Natural killer cell (primary cell): ENCODE measurements at regions not wholly inside any gene's neighbourhood (a gene's known extent, or its start where the extent isn't known, plus 50 kb on each side); places are given as distances from the start of the nearest gene placed in this dataset.

Source experiments
- ATAC-seq, 3 donors: fragments of 150-1000 bp in 2 of 3; fragments of 200-7000 bp in 1 of 3; cut with Tn5 transposase; 1 replicate in 1 of 3; 2 replicates in 2 of 3; pipeline ENCODE4 v1.10.0; 2021; ENCODE audit warnings: mild to moderate bottlenecking in 2 of 3, moderate library complexity in 2 of 3
- DNase-seq, 2 donors: peaks; one replicate each; pipeline versions ENCODE4 v3.0.0 to v3.0.0-alpha.2; 2013 to 2021; ENCODE audit warnings: mixed read lengths in 1 of 2
- H3K27ac ChIP-seq: one replicate; pipeline ENCODE4 v1.5.1; 2013; ENCODE audit warnings: mild to moderate bottlenecking, low read length
- H3K27me3 ChIP-seq: one replicate; pipeline ENCODE4 v1.6.1; 2013; ENCODE audit warnings: low read length; ENCODE audit not compliant: control insufficient read depth, insufficient read depth
- H3K36me3 ChIP-seq: one replicate; pipeline ENCODE4 v1.6.1; 2013; ENCODE audit warnings: low read length; ENCODE audit not compliant: control insufficient read depth, insufficient read depth
- H3K4me1 ChIP-seq: one replicate; pipeline ENCODE4 v1.6.1; 2013; ENCODE audit warnings: low read length; ENCODE audit not compliant: control insufficient read depth, insufficient read depth
- H3K4me3 ChIP-seq: one replicate; pipeline ENCODE4 v1.5.1; 2013; ENCODE audit warnings: low read length
- H3K9me3 ChIP-seq: one replicate; pipeline ENCODE4 v1.6.1; 2013; ENCODE audit warnings: low read length; ENCODE audit not compliant: control insufficient read depth, insufficient read depth
- H3K27ac Mint-ChIP-seq, 2 donors: one replicate each; pipeline ENCODE4 v1.8.0; 2022; ENCODE audit warnings: mild to moderate bottlenecking in 2 of 2, mixed read lengths in 2 of 2, moderate library complexity in 1 of 2
- H3K27me3 Mint-ChIP-seq, 2 donors: one replicate each; pipeline ENCODE4 v1.8.0; 2022; ENCODE audit warnings: low read depth in 2 of 2, mixed read lengths in 2 of 2
- H3K36me3 Mint-ChIP-seq: one replicate; pipeline ENCODE4 v1.8.0; 2022; ENCODE audit warnings: mixed read lengths
- H3K4me1 Mint-ChIP-seq, 2 donors: one replicate each; pipeline ENCODE4 v1.8.0; 2022; ENCODE audit warnings: mixed read lengths in 2 of 2
- H3K4me3 Mint-ChIP-seq: one replicate; pipeline ENCODE4 v1.8.0; 2022; ENCODE audit warnings: mild to moderate bottlenecking, moderate library complexity, mixed read lengths
- H3K9me3 Mint-ChIP-seq, 2 donors: one replicate each; pipeline ENCODE4 v1.8.0; 2022; ENCODE audit warnings: mixed read lengths in 2 of 2
- WGBS: methylation state at CpG from one replicate; pipeline ENCODE4 v1.1.7; 2013; ENCODE audit warnings: missing lambda C conversion rate; ENCODE audit not compliant: insufficient coverage; 5-methylcytosine and 5-hydroxymethylcytosine counted together
- intact Hi-C: fragments of 100-400 bp; cut with micrococcal nuclease; formaldehyde crosslinking; loops from one replicate; pipeline ENCODE4 v1.14.2; 2022
- TF ChIP-seq, protein P1 (sequence below): fragments of 200-600 bp; IDR thresholded peaks from one replicate; pipeline ENCODE4 v1.8.0; 2022; ENCODE audit warnings: antibody characterized with exemption

DNA sequence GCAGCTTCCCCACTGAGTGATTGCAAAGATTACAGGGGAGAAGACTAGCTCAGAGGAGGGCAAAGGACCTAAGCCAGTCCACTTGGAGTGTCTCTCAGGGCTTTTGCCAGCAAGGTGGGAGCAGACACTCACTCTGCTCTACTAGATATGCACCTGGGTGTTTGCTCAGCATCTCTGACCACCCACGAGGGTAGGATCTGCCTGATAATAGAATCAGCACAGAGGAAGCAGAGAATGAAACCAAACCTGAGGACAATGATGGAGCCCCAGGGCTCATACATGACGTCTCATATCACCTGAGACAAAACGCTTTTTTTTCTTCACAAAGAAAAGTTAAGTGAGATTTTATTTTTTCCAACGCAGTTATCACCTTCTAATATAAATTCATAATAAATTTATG lies 79.4 kb downstream of the RRAGC start:
- no peak for ATAC-seq
- Mint-ChIP-seq H3K36me3 (no peaks in the 10 kb centered on the region), H3K4me3 (no peak overlapping the region), H3K4me1 (no peaks in the 10 kb centered on the region), H3K27me3 (peaks cover 27 to 41% of the 10 kb centered on the region in 2 donors), H3K9me3 (no peaks in the 10 kb centered on the region), H3K27ac (no peak overlapping the region)
- Histone ChIP-seq H3K36me3 (no peaks in the 10 kb centered on the region), H3K27ac (no peak overlapping the region), H3K9me3 (no peaks in the 10 kb centered on the region), H3K27me3 (peaks cover 8% of the 10 kb centered on the region), H3K4me1 (no peaks in the 10 kb centered on the region), H3K4me3 (no peak overlapping the region)
- WGBS = 76% methylated on average over 2 of the region's 4 CpGs
- no peak for DNase-seq
- TF ChIP-seq, protein P1, sequence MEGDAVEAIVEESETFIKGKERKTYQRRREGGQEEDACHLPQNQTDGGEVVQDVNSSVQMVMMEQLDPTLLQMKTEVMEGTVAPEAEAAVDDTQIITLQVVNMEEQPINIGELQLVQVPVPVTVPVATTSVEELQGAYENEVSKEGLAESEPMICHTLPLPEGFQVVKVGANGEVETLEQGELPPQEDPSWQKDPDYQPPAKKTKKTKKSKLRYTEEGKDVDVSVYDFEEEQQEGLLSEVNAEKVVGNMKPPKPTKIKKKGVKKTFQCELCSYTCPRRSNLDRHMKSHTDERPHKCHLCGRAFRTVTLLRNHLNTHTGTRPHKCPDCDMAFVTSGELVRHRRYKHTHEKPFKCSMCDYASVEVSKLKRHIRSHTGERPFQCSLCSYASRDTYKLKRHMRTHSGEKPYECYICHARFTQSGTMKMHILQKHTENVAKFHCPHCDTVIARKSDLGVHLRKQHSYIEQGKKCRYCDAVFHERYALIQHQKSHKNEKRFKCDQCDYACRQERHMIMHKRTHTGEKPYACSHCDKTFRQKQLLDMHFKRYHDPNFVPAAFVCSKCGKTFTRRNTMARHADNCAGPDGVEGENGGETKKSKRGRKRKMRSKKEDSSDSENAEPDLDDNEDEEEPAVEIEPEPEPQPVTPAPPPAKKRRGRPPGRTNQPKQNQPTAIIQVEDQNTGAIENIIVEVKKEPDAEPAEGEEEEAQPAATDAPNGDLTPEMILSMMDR = no peak
- intact Hi-C loops = no loop called here

DNA sequence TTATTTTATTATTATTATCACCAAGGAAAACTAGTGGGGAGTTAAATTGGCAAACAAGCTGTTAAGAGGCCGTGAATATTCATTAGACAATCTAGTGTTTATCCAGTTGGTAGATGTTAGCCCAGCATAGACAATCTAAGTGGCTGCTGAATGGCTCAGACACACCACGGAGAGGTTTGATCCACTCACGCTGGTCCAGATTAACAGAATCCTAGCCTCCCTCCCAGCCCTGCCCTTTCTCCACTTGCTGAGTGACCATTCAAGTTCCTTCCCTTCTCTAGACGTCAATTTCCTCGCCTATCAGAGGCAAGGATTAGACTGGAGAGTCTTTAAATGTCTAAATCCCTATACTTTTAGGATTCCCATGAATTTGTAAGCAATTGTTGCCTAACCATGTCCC lies 80.1 kb downstream of the RRAGC start:
- H3K4me1 ChIP-seq = no peaks in the 10 kb centered on the region
- Mint-ChIP-seq H3K27ac (no peak overlapping the region), H3K4me1 (no peaks in the 10 kb centered on the region), H3K27me3 (peaks cover 24 to 36% of the 10 kb centered on the region in 2 donors), H3K9me3 (no peaks in the 10 kb centered on the region), H3K36me3 (no peaks in the 10 kb centered on the region), H3K4me3 (no peak overlapping the region)
- H3K27ac ChIP-seq = no peak overlapping the region
- H3K9me3 ChIP-seq = no peaks in the 10 kb centered on the region
- DNase-seq = no peak
- no peak for ATAC-seq
- no peaks in the 10 kb centered on the region for H3K36me3 ChIP-seq
- H3K4me3 ChIP-seq = no peak overlapping the region
- WGBS = 68% methylated on average over 5 of the region's 5 CpGs
- TF ChIP-seq, protein P1 = no peak
- peaks cover 8% of the 10 kb centered on the region for H3K27me3 ChIP-seq
- intact Hi-C loops = no loop called here

DNA sequence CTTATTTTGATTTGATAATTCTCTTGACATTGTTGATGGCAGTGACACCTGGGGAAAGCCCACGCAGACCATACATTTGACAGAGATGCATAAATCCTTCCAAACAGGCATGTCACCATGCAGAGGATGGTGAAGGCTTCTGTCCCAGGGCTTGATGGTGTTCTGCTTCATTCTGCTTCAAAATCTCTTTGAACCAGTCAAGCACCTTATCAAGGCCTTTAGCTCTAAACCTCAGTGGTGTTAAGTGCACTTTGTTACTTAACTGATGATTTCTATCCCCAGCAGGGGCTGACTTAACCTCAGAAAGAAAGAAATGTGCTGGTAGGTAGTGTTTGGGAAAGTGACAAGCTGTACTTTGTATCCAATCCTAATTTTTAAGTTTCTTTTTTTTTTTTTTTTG lies 81.1 kb downstream of the RRAGC start:
- Mint-ChIP-seq H3K4me3 (no peak overlapping the region), H3K36me3 (no peaks in the 10 kb centered on the region), H3K27ac (no peak overlapping the region), H3K9me3 (no peaks in the 10 kb centered on the region), H3K27me3 (peaks cover 20 to 28% of the 10 kb centered on the region in 2 donors), H3K4me1 (no peaks in the 10 kb centered on the region)
- WGBS = 83% methylated on average over 1 of the region's 1 CpG
- ATAC-seq (no peak), DNase-seq (no peak)
- H3K27me3 ChIP-seq = peaks cover 2% of the 10 kb centered on the region
- intact Hi-C loops = no loop called here
- no peaks in the 10 kb centered on the region for H3K9me3 ChIP-seq
- H3K4me3 ChIP-seq = no peak overlapping the region
- H3K27ac ChIP-seq = no peak overlapping the region
- no peaks in the 10 kb centered on the region for H3K36me3 ChIP-seq
- TF ChIP-seq, protein P1 = no peak
- H3K4me1 ChIP-seq = no peaks in the 10 kb centered on the region

DNA sequence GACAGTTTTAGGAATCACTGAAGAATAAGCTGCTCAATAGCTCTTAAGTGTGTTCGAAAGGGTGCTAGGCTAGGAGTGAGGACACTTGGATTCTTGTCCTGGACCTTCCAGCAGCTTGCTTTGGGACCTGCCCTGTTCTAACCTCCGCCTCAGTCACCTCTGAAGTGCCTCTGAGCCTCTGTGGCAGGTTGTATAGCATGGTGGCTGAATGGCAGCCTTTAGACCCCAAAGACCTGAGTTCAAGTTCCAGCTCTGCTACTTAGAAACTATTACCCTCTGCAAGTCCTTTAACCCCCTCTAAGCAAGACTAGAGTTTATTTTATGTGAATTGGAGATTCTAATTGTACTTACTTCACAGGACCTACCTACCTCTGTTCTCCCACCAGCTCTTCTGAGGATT lies 81.5 kb downstream of the RRAGC start:
- Mint-ChIP-seq H3K4me1 (no peaks in the 10 kb centered on the region), H3K9me3 (no peaks in the 10 kb centered on the region), H3K36me3 (no peaks in the 10 kb centered on the region), H3K4me3 (no peak overlapping the region), H3K27ac (no peak overlapping the region), H3K27me3 (peaks cover 20 to 23% of the 10 kb centered on the region in 2 donors)
- H3K9me3 ChIP-seq = no peaks in the 10 kb centered on the region
- no peaks in the 10 kb centered on the region for H3K36me3 ChIP-seq
- H3K27me3 ChIP-seq = peaks cover 2% of the 10 kb centered on the region
- ATAC-seq (no peak), DNase-seq (no peak)
- no peak overlapping the region for H3K4me3 ChIP-seq
- no peaks in the 10 kb centered on the region for H3K4me1 ChIP-seq
- intact Hi-C loops = no loop called here
- 88% methylated on average over 2 of the region's 2 CpGs for WGBS
- TF ChIP-seq, protein P1 = no peak
- no peak overlapping the region for H3K27ac ChIP-seq
